AG04450 (cell line): ENCODE measurements at regions not wholly inside any gene's neighbourhood (a gene's known extent, or its start where the extent isn't known, plus 50 kb on each side); places are given as distances from the start of the nearest gene placed in this dataset.

Experiments used
- CTCF ChIA-PET: fragments of 300-600, 350-600 bp; formaldehyde crosslinking; extraction: SDS; loops from one replicate; lab custom pipeline; 2022; ENCODE audit warnings: antibody characterized with exemption, inconsistent platforms; lab: Charles Lee
- POLR2A ChIA-PET: fragments of 350-600 bp; formaldehyde crosslinking; extraction: SDS; loops from one replicate; lab custom pipeline; 2021; ENCODE audit warnings: antibody characterized with exemption, inconsistent platforms; lab: Yijun Ruan, JAX
- DNase-seq: peaks from one replicate; pipeline ENCODE4 v3.0.0-alpha.2; 2011; ENCODE audit warnings: low read depth, low spot score
- H3K27ac ChIP-seq: one replicate; pipeline ENCODE4 v1.5.1; 2012; ENCODE audit warnings: low read depth, low read length, control low read depth
- H3K27me3 ChIP-seq: one replicate; pipeline ENCODE4 v1.6.0; 2012; ENCODE audit warnings: low read length; ENCODE audit not compliant: control insufficient read depth, insufficient read depth
- H3K4me3 ChIP-seq: 2 replicates; pipeline ENCODE4 v1.5.1; 2011; ENCODE audit warnings: mild to moderate bottlenecking, low read depth, low read length, control low read depth
- H3K9me3 ChIP-seq: 2 replicates; pipeline ENCODE4 v1.5.1; 2012; ENCODE audit warnings: low read length; ENCODE audit not compliant: control insufficient read depth, insufficient read depth
- TF ChIP-seq, protein P1 (sequence below): IDR thresholded peaks from 2 replicates; pipeline ENCODE4 v1.5.1; 2011; ENCODE audit warnings: low read depth, low read length, control low read depth, inconsistent platforms

- ChIA-PET CTCF (no interaction called here), POLR2A (no interaction called here)
- TF ChIP-seq, protein P1, sequence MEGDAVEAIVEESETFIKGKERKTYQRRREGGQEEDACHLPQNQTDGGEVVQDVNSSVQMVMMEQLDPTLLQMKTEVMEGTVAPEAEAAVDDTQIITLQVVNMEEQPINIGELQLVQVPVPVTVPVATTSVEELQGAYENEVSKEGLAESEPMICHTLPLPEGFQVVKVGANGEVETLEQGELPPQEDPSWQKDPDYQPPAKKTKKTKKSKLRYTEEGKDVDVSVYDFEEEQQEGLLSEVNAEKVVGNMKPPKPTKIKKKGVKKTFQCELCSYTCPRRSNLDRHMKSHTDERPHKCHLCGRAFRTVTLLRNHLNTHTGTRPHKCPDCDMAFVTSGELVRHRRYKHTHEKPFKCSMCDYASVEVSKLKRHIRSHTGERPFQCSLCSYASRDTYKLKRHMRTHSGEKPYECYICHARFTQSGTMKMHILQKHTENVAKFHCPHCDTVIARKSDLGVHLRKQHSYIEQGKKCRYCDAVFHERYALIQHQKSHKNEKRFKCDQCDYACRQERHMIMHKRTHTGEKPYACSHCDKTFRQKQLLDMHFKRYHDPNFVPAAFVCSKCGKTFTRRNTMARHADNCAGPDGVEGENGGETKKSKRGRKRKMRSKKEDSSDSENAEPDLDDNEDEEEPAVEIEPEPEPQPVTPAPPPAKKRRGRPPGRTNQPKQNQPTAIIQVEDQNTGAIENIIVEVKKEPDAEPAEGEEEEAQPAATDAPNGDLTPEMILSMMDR: no peak
- peaks cover 4% of the 10 kb centered on the region for H3K9me3 ChIP-seq
- no peak overlapping the region for H3K4me3 ChIP-seq
- no peak for DNase-seq
- no peaks in the 10 kb centered on the region for H3K27me3 ChIP-seq
- no peak overlapping the region for H3K27ac ChIP-seq
Observed at GRCh38 chr6:23735151-23735550, 390.9 kb upstream of the NRSN1 start.

GRCh38 chr6:23736577-23736976 lies 389.4 kb upstream of the NRSN1 start:
- ChIA-PET POLR2A (no interaction called here), CTCF (no interaction called here)
- TF ChIP-seq, protein P1: no peak
- Histone ChIP-seq H3K27me3 (no peaks in the 10 kb centered on the region), H3K27ac (no peak overlapping the region), H3K4me3 (no peak overlapping the region), H3K9me3 (peaks cover 4% of the 10 kb centered on the region)
- no peak for DNase-seq

GRCh38 chr6:23747239-23747638 lies 378.8 kb upstream of the NRSN1 start:
- ChIA-PET POLR2A (no interaction called here), CTCF (no interaction called here)
- TF ChIP-seq, protein P1: no peak
- DNase-seq: no peak
- Histone ChIP-seq H3K4me3 (no peak overlapping the region), H3K27me3 (no peaks in the 10 kb centered on the region), H3K9me3 (no peaks in the 10 kb centered on the region; the same call in 1 of the 2 replicates), H3K27ac (no peak overlapping the region)

DNA sequence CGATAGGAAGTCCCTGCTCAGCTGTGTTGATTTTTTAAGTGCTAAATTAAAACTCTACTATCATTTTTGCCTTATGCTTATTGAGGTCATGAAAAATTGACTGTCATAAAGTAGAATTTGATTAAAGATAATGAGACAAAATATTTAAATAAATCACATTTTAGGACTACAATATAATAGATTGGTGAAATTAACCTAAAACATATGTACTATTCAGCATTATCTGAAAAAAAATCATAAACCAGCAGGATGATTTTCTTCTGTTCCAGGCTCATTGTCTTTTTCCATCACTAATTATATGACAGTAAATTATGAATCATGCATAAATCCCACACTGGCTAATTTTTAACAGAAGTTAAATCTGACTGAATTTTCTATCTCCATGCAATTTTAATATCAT lies 373.6 kb upstream of the NRSN1 start:
- CTCF ChIA-PET: no interaction called here
- no peaks in the 10 kb centered on the region for H3K9me3 ChIP-seq
- no peak overlapping the region for H3K27ac ChIP-seq
- no peak for DNase-seq
- TF ChIP-seq, protein P1: no peak
- H3K4me3 ChIP-seq: no peak overlapping the region
- POLR2A ChIA-PET: no interaction called here
- no peaks in the 10 kb centered on the region for H3K27me3 ChIP-seq

DNA sequence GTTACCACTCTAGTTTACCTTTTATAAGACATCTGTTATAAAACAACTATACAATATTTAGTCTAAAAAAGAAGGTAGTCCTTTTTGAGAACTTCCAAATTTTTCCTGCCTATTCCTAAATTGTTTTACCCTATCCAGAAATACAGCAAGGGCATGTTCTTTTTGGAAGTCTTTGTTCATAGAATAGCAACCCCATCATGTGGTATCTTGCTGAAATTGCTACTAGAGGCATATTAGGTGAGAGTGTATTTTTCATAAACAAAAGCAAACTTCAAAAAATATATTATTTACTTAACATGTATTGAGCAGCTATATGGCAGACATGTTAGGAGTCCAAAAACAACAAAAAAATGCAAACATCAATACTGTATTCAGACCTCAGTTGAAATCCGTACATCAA lies 371.8 kb upstream of the NRSN1 start:
- H3K27me3 ChIP-seq: no peaks in the 10 kb centered on the region
- ChIA-PET CTCF (no interaction called here), POLR2A (no interaction called here)
- no peak overlapping the region for H3K4me3 ChIP-seq
- DNase-seq: no peak
- no peak overlapping the region for H3K27ac ChIP-seq
- TF ChIP-seq, protein P1: no peak
- H3K9me3 ChIP-seq: no peaks in the 10 kb centered on the region
